DMS114 treated with DMSO at 0.1 percent for 48 hours (cell line): ENCODE measurements at regions not wholly inside any gene's neighbourhood (a gene's known extent, or its start where the extent isn't known, plus 50 kb on each side); places are given as distances from the start of the nearest gene placed in this dataset.

Experiments used
- DNase-seq: peaks from one replicate; lab custom pipeline; 2025; ENCODE audit not compliant: unreplicated experiment; lab: John Stamatoyannopoulos, UW

- no peak for DNase-seq
These were observed 1408.4 kb upstream of the TMEM132C start for GRCh38 chr12:126858560-126858959.

GRCh38 chr12:126860210-126860609, 1406.8 kb upstream of the TMEM132C start:
- DNase-seq: no peak

- no peak for DNase-seq
These were observed 1404.5 kb upstream of the TMEM132C start for GRCh38 chr12:126862500-126862899.

GRCh38 chr12:126869644-126870043, 1397.3 kb upstream of the TMEM132C start:
- DNase-seq: no peak

GRCh38 chr12:126873701-126874100, 1393.3 kb upstream of the TMEM132C start:
- no peak for DNase-seq

GRCh38 chr12:126874427-126875026, 1392.4 kb upstream of the TMEM132C start:
- DNase-seq: peak; percentile 55

GRCh38 chr12:126879842-126880241, 1387.1 kb upstream of the TMEM132C start:
- no peak for DNase-seq

GRCh38 chr12:126883697-126884096, 1383.3 kb upstream of the TMEM132C start:
- DNase-seq: no peak

- DNase-seq: no peak
These were observed 1377.5 kb upstream of the TMEM132C start for GRCh38 chr12:126889501-126889900.

- DNase-seq: no peak
These were observed 1376.9 kb upstream of the TMEM132C start for GRCh38 chr12:126890097-126890496.

- DNase-seq: no peak
These were observed 1375.2 kb upstream of the TMEM132C start for GRCh38 chr12:126891789-126892188.

- DNase-seq: no peak
These were observed 1370.7 kb upstream of the TMEM132C start for GRCh38 chr12:126895951-126896913.

- no peak for DNase-seq
These were observed 1369.9 kb upstream of the TMEM132C start for GRCh38 chr12:126897102-126897501.

- DNase-seq: no peak
These were observed 1369.2 kb upstream of the TMEM132C start for GRCh38 chr12:126897778-126898177.

GRCh38 chr12:126898562-126898961, 1368.4 kb upstream of the TMEM132C start:
- no peak for DNase-seq

- DNase-seq: no peak
These were observed 1366.8 kb upstream of the TMEM132C start for GRCh38 chr12:126899926-126900792.

GRCh38 chr12:126903027-126903876, 1363.7 kb upstream of the TMEM132C start:
- no peak for DNase-seq

GRCh38 chr12:126905752-126906151, 1361.2 kb upstream of the TMEM132C start:
- no peak for DNase-seq

- DNase-seq: no peak
These were observed 1358.8 kb upstream of the TMEM132C start for GRCh38 chr12:126907900-126908764.
